Naive thymus-derived CD4-positive, alpha-beta T cell (primary cell): ENCODE measurements at regions not wholly inside any gene's neighbourhood (a gene's known extent, or its start where the extent isn't known, plus 50 kb on each side); places are given as distances from the start of the nearest gene placed in this dataset.

Source experiments
- ATAC-seq: fragments of 150-1000 bp; cut with Tn5 transposase; 2 replicates; pipeline ENCODE4 v1.10.0; 2021; ENCODE audit warnings: mild to moderate bottlenecking, moderate library complexity
- CTCF ChIA-PET: fragments of 350-600 bp; sonication (Branson Sonifier 250); formaldehyde crosslinking; loops from one replicate; lab custom pipeline; 2021; ENCODE audit warnings: antibody characterized with exemption; lab: Charles Lee
- POLR2A ChIA-PET: fragments of 350-600 bp; sonication (Branson Sonifier 250); formaldehyde crosslinking; loops from one replicate; lab custom pipeline; 2021; ENCODE audit warnings: antibody characterized with exemption, inconsistent platforms; lab: Charles Lee
- DNase-seq, 9 donors: peaks; one replicate each; pipeline versions ENCODE4 v3.0.0 to v3.0.0-alpha.2; 2020 to 2022; ENCODE audit warnings: mixed read lengths in 1 of 9
- H3K27ac ChIP-seq: one replicate; pipeline ENCODE4 v1.7.0; 2013; ENCODE audit warnings: mild to moderate bottlenecking, low read depth, low read length, moderate library complexity
- H3K27me3 ChIP-seq, 2 donors: one replicate each; pipeline ENCODE4 v1.7.0; 2013; ENCODE audit warnings: low read length in 2 of 2, mild to moderate bottlenecking in 2 of 2, moderate library complexity in 2 of 2; ENCODE audit not compliant: control insufficient read depth in 2 of 2, insufficient read depth in 2 of 2
- H3K36me3 ChIP-seq, 3 experiments: 1 replicate in 2 of 3; 2 replicates in 1 of 3; pipeline ENCODE4 v1.7.0; 2013; ENCODE audit warnings: low read length in 3 of 3, mild to moderate bottlenecking in 3 of 3, moderate library complexity in 1 of 3; ENCODE audit not compliant: insufficient read depth in 3 of 3, control insufficient read depth in 2 of 3
- H3K4me1 ChIP-seq, 2 donors: one replicate each; pipeline ENCODE4 v1.7.0; 2013; ENCODE audit warnings: low read length in 2 of 2, mild to moderate bottlenecking in 2 of 2, moderate library complexity in 1 of 2; ENCODE audit not compliant: control insufficient read depth in 2 of 2, insufficient read depth in 2 of 2
- H3K4me3 ChIP-seq: 2 replicates; pipeline ENCODE4 v1.7.0; 2013; ENCODE audit warnings: mild to moderate bottlenecking, low read length
- H3K9me3 ChIP-seq, 3 experiments: 1 replicate in 2 of 3; 2 replicates in 1 of 3; pipeline ENCODE4 v1.7.0; 2013; ENCODE audit warnings: low read length in 3 of 3; ENCODE audit not compliant: control insufficient read depth in 2 of 3
- H3K27ac Mint-ChIP-seq, 9 donors: one replicate each; pipeline ENCODE4 v1.8.0; 2020 to 2022; ENCODE audit warnings: mixed read lengths in 9 of 9, mild to moderate bottlenecking in 8 of 9, moderate library complexity in 5 of 9, inconsistent platforms in 2 of 9
- H3K27me3 Mint-ChIP-seq, 5 donors: one replicate each; pipeline ENCODE4 v1.8.0; 2021 to 2022; ENCODE audit warnings: mixed read lengths in 5 of 5, mild to moderate bottlenecking in 1 of 5
- H3K36me3 Mint-ChIP-seq, 5 donors: one replicate each; pipeline ENCODE4 v1.8.0; 2020 to 2022; ENCODE audit warnings: mixed read lengths in 5 of 5, mild to moderate bottlenecking in 3 of 5, inconsistent platforms in 1 of 5
- H3K4me1 Mint-ChIP-seq, 7 donors: one replicate each; pipeline ENCODE4 v1.8.0; 2020 to 2022; ENCODE audit warnings: mixed read lengths in 7 of 7, mild to moderate bottlenecking in 3 of 7, inconsistent platforms in 1 of 7
- H3K4me3 Mint-ChIP-seq, 10 donors: one replicate each; pipeline ENCODE4 v1.8.0; 2020 to 2022; ENCODE audit warnings: mild to moderate bottlenecking in 10 of 10, mixed read lengths in 10 of 10, moderate library complexity in 6 of 10, inconsistent platforms in 2 of 10
- H3K9me3 Mint-ChIP-seq, 11 donors: one replicate each; pipeline ENCODE4 v1.8.0; 2020 to 2022; ENCODE audit warnings: mixed read lengths in 11 of 11, mild to moderate bottlenecking in 4 of 11, inconsistent platforms in 1 of 11, moderate library complexity in 1 of 11
- intact Hi-C, 2 donors: fragments of 100-400 bp; cut with micrococcal nuclease; formaldehyde crosslinking; loops; one replicate each; pipeline ENCODE4 v1.15.1; 2023

DNA sequence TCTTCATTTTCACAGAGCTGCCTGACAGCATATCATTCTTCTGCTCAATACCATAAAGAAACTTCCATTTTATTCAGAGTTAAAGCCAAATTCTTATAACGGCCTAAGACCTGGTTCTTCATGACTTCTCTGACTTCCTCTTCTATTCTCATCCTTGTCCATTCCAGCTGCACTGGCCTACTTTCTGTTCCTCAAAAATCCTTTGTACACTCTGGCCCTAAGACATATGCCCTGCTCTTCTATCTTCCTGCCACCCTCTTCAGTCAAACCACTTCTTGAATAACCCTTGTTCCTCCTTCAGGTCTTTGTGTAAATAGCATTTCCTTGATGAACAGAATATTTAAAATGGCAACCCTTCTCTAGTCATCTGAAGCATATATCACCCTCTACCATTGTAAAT is 1338.7 kb upstream of the ADGRL2 start:
- Mint-ChIP-seq H3K27ac (no peak overlapping the region), H3K4me1 (no peaks in the 10 kb centered on the region), H3K9me3 (peaks cover 0 to 21% (median 7%) of the 10 kb centered on the region in 11 donors), H3K4me3 (no peak overlapping the region), H3K36me3 (no peaks in the 10 kb centered on the region), H3K27me3 (no peaks in the 10 kb centered on the region)
- no peak overlapping the region for H3K4me3 ChIP-seq
- intact Hi-C loops: no loop called here
- H3K36me3 ChIP-seq: no peaks in the 10 kb centered on the region
- POLR2A ChIA-PET: no interaction called here
- ATAC-seq (no peak), DNase-seq (no peak)
- H3K4me1 ChIP-seq: no peaks in the 10 kb centered on the region
- no peaks in the 10 kb centered on the region for H3K9me3 ChIP-seq
- H3K27me3 ChIP-seq: peaks cover 0 to 4% of the 10 kb centered on the region in 2 donors
- CTCF ChIA-PET: no interaction called here
- H3K27ac ChIP-seq: no peak overlapping the region

DNA sequence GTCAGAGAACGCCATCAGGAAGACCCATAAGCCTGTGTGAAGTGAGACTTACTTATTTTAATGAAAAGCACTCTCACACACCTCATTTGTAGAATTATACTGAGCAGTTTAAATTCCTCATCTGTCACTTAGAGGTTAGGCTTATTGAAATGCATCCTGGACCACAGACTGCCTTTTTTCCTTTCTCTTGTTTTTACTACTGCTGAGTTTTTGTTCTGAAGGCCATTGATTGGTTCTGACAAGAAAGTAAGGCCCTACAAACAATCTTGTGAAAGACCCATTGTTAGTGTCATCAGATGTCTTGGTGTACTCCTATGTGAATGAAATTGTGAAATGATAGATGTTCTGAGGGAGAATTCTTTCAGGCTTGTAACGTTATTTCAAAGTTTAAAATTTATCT is 1343.3 kb upstream of the ADGRL2 start:
- ATAC-seq (no peak), DNase-seq (no peak)
- H3K4me1 Mint-ChIP-seq: no peaks in the 10 kb centered on the region
- peaks cover 0 to 18% (median 4%) of the 10 kb centered on the region in 11 donors for H3K9me3 Mint-ChIP-seq
- intact Hi-C loops: no loop called here
- Histone ChIP-seq H3K4me3 (no peak overlapping the region), H3K9me3 (no peaks in the 10 kb centered on the region), H3K27ac (no peak overlapping the region), H3K4me1 (no peaks in the 10 kb centered on the region), H3K36me3 (no peaks in the 10 kb centered on the region), H3K27me3 (peaks cover 0 to 4% of the 10 kb centered on the region in 2 donors)
- no peaks in the 10 kb centered on the region for H3K36me3 Mint-ChIP-seq
- ChIA-PET POLR2A (no interaction called here), CTCF (no interaction called here)
- H3K27me3 Mint-ChIP-seq: no peaks in the 10 kb centered on the region
- H3K27ac Mint-ChIP-seq: no peak overlapping the region
- H3K4me3 Mint-ChIP-seq: no peak overlapping the region

DNA sequence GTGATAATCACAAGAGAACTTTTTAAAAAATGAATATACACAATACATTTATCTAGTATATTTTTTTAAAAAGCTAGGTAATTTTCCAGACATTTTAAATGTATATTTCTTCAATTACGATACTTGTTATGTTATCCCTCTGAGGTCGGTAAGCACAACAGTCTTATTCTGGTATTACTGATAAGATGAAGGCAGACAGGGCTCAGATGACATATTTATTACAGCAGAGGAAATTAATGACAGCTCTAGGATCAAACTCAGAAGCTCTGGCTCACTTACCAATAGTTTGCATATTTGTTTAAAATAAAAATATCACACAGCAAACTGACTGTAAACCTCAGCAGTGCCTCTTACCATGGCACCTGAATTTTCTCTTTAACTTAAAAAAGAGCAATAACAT is 1347.0 kb upstream of the ADGRL2 start:
- H3K4me1 Mint-ChIP-seq: no peaks in the 10 kb centered on the region

DNA sequence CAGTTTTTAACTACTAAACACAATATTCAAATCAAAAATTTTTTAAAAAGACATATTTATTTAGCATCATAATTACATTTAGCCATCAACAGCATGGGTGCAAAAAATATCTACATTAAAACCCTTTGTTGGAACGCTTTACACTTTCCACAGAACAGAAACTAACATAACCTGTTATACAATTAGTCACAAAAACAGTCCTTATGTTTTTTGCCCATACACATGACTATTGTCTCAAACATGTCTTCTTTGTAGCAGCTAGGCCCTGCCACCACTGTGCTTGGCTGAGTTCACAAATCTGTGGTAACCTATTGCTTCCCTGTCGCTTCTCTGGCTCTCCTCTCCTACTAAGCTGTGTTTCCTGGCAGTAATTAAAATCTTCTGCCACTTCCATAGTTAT is 1350.0 kb upstream of the ADGRL2 start:
- ChIA-PET POLR2A (no interaction called here), CTCF (no interaction called here)
- intact Hi-C loops: no loop called here
- H3K4me3 ChIP-seq: no peak overlapping the region
- H3K4me3 Mint-ChIP-seq: no peak overlapping the region
- no peaks in the 10 kb centered on the region for H3K36me3 Mint-ChIP-seq
- peaks cover 0 to 11% (median 2%) of the 10 kb centered on the region in 11 donors for H3K9me3 Mint-ChIP-seq
- no peak overlapping the region for H3K27ac ChIP-seq
- no peaks in the 10 kb centered on the region for H3K36me3 ChIP-seq
- H3K27ac Mint-ChIP-seq: no peak overlapping the region
- ATAC-seq (no peak), DNase-seq (no peak)
- H3K4me1 Mint-ChIP-seq: no peaks in the 10 kb centered on the region
- H3K9me3 ChIP-seq: no peaks in the 10 kb centered on the region
- H3K27me3 ChIP-seq: no peaks in the 10 kb centered on the region
- no peaks in the 10 kb centered on the region for H3K4me1 ChIP-seq
- H3K27me3 Mint-ChIP-seq: no peaks in the 10 kb centered on the region

More for the DNA sequence above, 1347.0 kb upstream of the ADGRL2 start:
- CTCF ChIA-PET: no interaction called here
- DNase-seq: no peak
- Histone ChIP-seq H3K27me3 (no peaks in the 10 kb centered on the region), H3K36me3 (no peaks in the 10 kb centered on the region), H3K9me3 (no peaks in the 10 kb centered on the region), H3K27ac (no peak overlapping the region), H3K4me3 (no peak overlapping the region), H3K4me1 (no peaks in the 10 kb centered on the region)
- H3K9me3 Mint-ChIP-seq: peaks cover 0 to 11% (median 3%) of the 10 kb centered on the region in 11 donors
- no peak overlapping the region for H3K4me3 Mint-ChIP-seq
- no peaks in the 10 kb centered on the region for H3K36me3 Mint-ChIP-seq
- no peak overlapping the region for H3K27ac Mint-ChIP-seq
- ATAC-seq: no peak
- intact Hi-C loops: no loop called here
- POLR2A ChIA-PET: no interaction called here
- H3K27me3 Mint-ChIP-seq: no peaks in the 10 kb centered on the region

DNA sequence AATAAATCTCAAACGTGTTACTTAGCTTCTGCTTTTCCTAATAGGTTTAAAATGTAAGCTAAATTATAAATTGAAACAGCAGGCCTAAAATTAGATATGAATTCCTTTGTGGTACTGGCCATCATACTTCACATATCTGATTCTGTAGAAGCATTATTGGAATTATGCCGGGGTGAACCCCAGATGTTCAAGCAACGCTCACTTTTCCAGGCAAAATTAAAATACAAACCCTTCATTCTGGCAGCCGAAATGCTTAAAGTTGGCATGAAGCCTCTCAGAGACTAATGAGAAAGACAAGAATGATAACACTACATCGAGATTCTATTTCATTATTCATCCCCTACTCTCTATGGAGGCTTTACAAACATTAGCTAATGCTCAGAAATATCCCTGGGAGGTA is 1352.7 kb upstream of the ADGRL2 start:
- ATAC-seq: no peak
- intact Hi-C loops: no loop called here
- H3K4me1 ChIP-seq: no peaks in the 10 kb centered on the region
- Mint-ChIP-seq H3K4me1 (no peaks in the 10 kb centered on the region), H3K27ac (no peak overlapping the region), H3K36me3 (no peaks in the 10 kb centered on the region), H3K4me3 (no peak overlapping the region), H3K27me3 (no peaks in the 10 kb centered on the region), H3K9me3 (peaks cover 0 to 9% (median 2%) of the 10 kb centered on the region in 11 donors)
- ChIA-PET POLR2A (no interaction called here), CTCF (no interaction called here)
- H3K9me3 ChIP-seq: no peaks in the 10 kb centered on the region
- no peaks in the 10 kb centered on the region for H3K27me3 ChIP-seq
- H3K27ac ChIP-seq: no peak overlapping the region
- no peaks in the 10 kb centered on the region for H3K36me3 ChIP-seq
- no peak for DNase-seq
- no peak overlapping the region for H3K4me3 ChIP-seq

DNA sequence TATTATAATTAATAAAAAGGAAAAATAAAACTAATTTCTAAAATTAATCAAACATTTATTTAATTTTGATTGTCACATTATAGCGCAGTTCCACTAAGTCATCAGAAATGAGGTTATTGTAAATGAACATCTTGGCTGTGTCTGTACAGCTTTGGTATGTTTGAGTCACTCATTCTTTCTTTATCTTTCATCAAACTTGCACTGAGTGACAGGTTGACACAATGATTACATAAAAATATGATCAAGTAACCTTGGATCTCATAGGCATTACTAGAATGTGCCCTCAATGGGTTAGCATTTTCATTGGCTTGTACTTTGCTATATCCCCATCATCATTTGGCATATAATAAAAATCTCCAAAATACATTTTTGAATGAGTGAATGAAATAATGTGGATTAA is 1353.2 kb upstream of the ADGRL2 start:
- H3K4me3 ChIP-seq: no peak overlapping the region
- H3K9me3 ChIP-seq: no peaks in the 10 kb centered on the region
- H3K36me3 ChIP-seq: no peaks in the 10 kb centered on the region
- ChIA-PET CTCF (no interaction called here), POLR2A (no interaction called here)
- DNase-seq (no peak), ATAC-seq (no peak)
- H3K27me3 Mint-ChIP-seq: no peaks in the 10 kb centered on the region
- no peak overlapping the region for H3K4me3 Mint-ChIP-seq
- H3K36me3 Mint-ChIP-seq: no peaks in the 10 kb centered on the region
- no peaks in the 10 kb centered on the region for H3K4me1 Mint-ChIP-seq
- H3K27me3 ChIP-seq: no peaks in the 10 kb centered on the region
- H3K4me1 ChIP-seq: no peaks in the 10 kb centered on the region
- H3K9me3 Mint-ChIP-seq: peaks cover 0 to 9% (median 2%) of the 10 kb centered on the region in 11 donors
- intact Hi-C loops: no loop called here
- no peak overlapping the region for H3K27ac ChIP-seq
- H3K27ac Mint-ChIP-seq: no peak overlapping the region

DNA sequence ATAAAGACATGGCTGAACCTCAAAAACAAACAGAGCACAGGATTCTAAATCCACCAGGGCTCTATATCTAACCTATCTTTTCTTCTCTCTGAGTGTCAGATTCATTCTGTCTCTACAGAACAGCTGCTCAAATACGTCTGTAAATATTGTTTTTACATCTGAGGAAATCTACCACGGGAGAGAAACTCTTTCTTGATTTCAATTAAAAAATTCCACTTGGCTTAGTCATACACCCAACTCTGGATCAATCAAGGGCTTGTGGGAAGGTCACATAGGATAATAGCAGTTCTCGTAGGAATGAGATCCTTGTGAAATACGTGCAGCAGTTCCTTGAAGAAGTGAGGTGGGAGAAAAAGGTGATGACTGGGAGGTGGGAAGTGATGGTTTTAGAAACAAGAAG is 1355.7 kb upstream of the ADGRL2 start:
- intact Hi-C loops: no loop called here
- Histone ChIP-seq H3K27ac (no peak overlapping the region), H3K4me3 (no peak overlapping the region), H3K4me1 (no peaks in the 10 kb centered on the region), H3K36me3 (no peaks in the 10 kb centered on the region), H3K9me3 (no peaks in the 10 kb centered on the region), H3K27me3 (no peaks in the 10 kb centered on the region)
- no peaks in the 10 kb centered on the region for H3K4me1 Mint-ChIP-seq
- no peaks in the 10 kb centered on the region for H3K27me3 Mint-ChIP-seq
- no peak overlapping the region for H3K27ac Mint-ChIP-seq
- POLR2A ChIA-PET: no interaction called here
- CTCF ChIA-PET: no interaction called here
- ATAC-seq (no peak), DNase-seq (no peak)
- H3K36me3 Mint-ChIP-seq: no peaks in the 10 kb centered on the region
- H3K4me3 Mint-ChIP-seq: no peak overlapping the region
- H3K9me3 Mint-ChIP-seq: peaks cover 0 to 7% (median 2%) of the 10 kb centered on the region in 11 donors
